ENCODE measurements at regions not wholly inside any gene's neighbourhood (a gene's known extent, or its start where the extent isn't known, plus 50 kb on each side); places are given as distances from the start of the nearest gene placed in this dataset.

GRCh38 chr1:168871531-168871930 lies 142.5 kb upstream of the DPT start:
- Histone ChIP-seq H3K27me3 (ENCODE audit: insufficient read depth, low read depth, severe bottlenecking) (no peaks in the 10 kb centered on the region), H3K4me3 (ENCODE audit: low read depth, low read length) (no peak overlapping the region), H3K9me3 (ENCODE audit: severe bottlenecking) (no peaks in the 10 kb centered on the region), H3K27ac (no peak overlapping the region), H3K36me3 (no peaks in the 10 kb centered on the region)
- no peak for TF ChIP-seq CTCF (IDR thresholded peaks at IDR 0.05; ENCODE audit: low read depth, low read length)
- no peak for DNase-seq

GRCh38 chr1:168875831-168876230 lies 146.8 kb upstream of the DPT start:
- no peak for TF ChIP-seq CTCF (IDR thresholded peaks at IDR 0.05; ENCODE audit: low read depth, low read length)
- Histone ChIP-seq H3K27ac (no peak overlapping the region), H3K36me3 (no peaks in the 10 kb centered on the region), H3K9me3 (ENCODE audit: severe bottlenecking) (no peaks in the 10 kb centered on the region), H3K4me3 (ENCODE audit: low read depth, low read length) (no peak overlapping the region), H3K27me3 (ENCODE audit: insufficient read depth, low read depth, severe bottlenecking) (no peaks in the 10 kb centered on the region)
- DNase-seq = no peak

GRCh38 chr1:168876830-168877229 lies 147.8 kb upstream of the DPT start:
- H3K4me3 ChIP-seq (ENCODE audit: low read depth, low read length) = no peak overlapping the region
- TF ChIP-seq CTCF (IDR thresholded peaks at IDR 0.05; ENCODE audit: low read depth, low read length) = no peak
- DNase-seq = no peak
- no peaks in the 10 kb centered on the region for H3K36me3 ChIP-seq
- no peak overlapping the region for H3K27ac ChIP-seq
- H3K27me3 ChIP-seq (ENCODE audit: insufficient read depth, low read depth, severe bottlenecking) = no peaks in the 10 kb centered on the region
- H3K9me3 ChIP-seq (ENCODE audit: severe bottlenecking) = no peaks in the 10 kb centered on the region

GRCh38 chr1:168879896-168880734 lies 151.1 kb upstream of the DPT start:
- Histone ChIP-seq H3K27me3 (ENCODE audit: insufficient read depth, low read depth, severe bottlenecking) (no peaks in the 10 kb centered on the region), H3K9me3 (ENCODE audit: severe bottlenecking) (no peaks in the 10 kb centered on the region), H3K36me3 (no peaks in the 10 kb centered on the region), H3K4me3 (ENCODE audit: low read depth, low read length) (no peak overlapping the region), H3K27ac (peak overlapping the region; percentile 41)
- TF ChIP-seq CTCF (IDR thresholded peaks at IDR 0.05; ENCODE audit: low read depth, low read length) = no peak
- DNase-seq = peak; percentile 85

- TF ChIP-seq CTCF (IDR thresholded peaks at IDR 0.05; ENCODE audit: low read depth, low read length) = no peak
- H3K4me3 ChIP-seq (ENCODE audit: low read depth, low read length) = no peak overlapping the region
- no peak for DNase-seq
- H3K36me3 ChIP-seq = no peaks in the 10 kb centered on the region
- H3K27ac ChIP-seq = no peak overlapping the region
- H3K9me3 ChIP-seq (ENCODE audit: severe bottlenecking) = no peaks in the 10 kb centered on the region
- no peaks in the 10 kb centered on the region for H3K27me3 ChIP-seq (ENCODE audit: insufficient read depth, low read depth, severe bottlenecking)
These were observed 152.8 kb upstream of the DPT start for GRCh38 chr1:168881656-168882260.
